ENCODE measurements at regions not wholly inside any gene's neighbourhood (a gene's known extent, or its start where the extent isn't known, plus 50 kb on each side); places are given as distances from the start of the nearest gene placed in this dataset.

- TF ChIP-seq RAD21 (conservative IDR thresholded peaks at IDR 0.05 in 1 of 2, IDR thresholded peaks at IDR 0.05 in 1 of 2), result no peak
- no peak for TF ChIP-seq HOXA7 (CRISPR knock-in tag; IDR thresholded peaks at IDR 0.05)
- TF ChIP-seq ZC3H11A (IDR thresholded peaks at IDR 0.05), result no peak
- no peak for TF ChIP-seq POLR2AphosphoS2 (conservative IDR thresholded peaks at IDR 0.05; ENCODE audit: low read length)
- no peak for TF ChIP-seq SMC3 (IDR thresholded peaks at IDR 0.05)
- TF ChIP-seq CBX2 (IDR thresholded peaks at IDR 0.05; ENCODE audit: borderline replicate concordance, low read depth), result no peak
- no peak for TF ChIP-seq CTCF (IDR thresholded peaks at IDR 0.05)
- no peak for TF ChIP-seq FOSL2 (IDR thresholded peaks at IDR 0.05)
- TF ChIP-seq FOSL2 (CRISPR knock-in tag; IDR thresholded peaks at IDR 0.05), result no peak
- no peak for TF ChIP-seq ATOH8 (CRISPR knock-in tag; IDR thresholded peaks at IDR 0.05; ENCODE audit: low read depth)
- no peak for TF ChIP-seq NFE2L2 (conservative IDR thresholded peaks at IDR 0.05; ENCODE audit: low read length)
- no peak for TF ChIP-seq HMGXB4 (CRISPR knock-in tag; IDR thresholded peaks at IDR 0.05; ENCODE audit: borderline replicate concordance)
- no peak for TF ChIP-seq EHF (CRISPR knock-in tag; IDR thresholded peaks at IDR 0.05)
- TF ChIP-seq BCL3 (IDR thresholded peaks at IDR 0.05), result no peak
- no peak for TF ChIP-seq ZNF302 (CRISPR knock-in tag; IDR thresholded peaks at IDR 0.05)
- no peak for TF ChIP-seq CHD2 (IDR thresholded peaks at IDR 0.05; ENCODE audit: low read length, partially characterized antibody)
- no peak for TF ChIP-seq CBX8 (IDR thresholded peaks at IDR 0.05)
- TF ChIP-seq RFX5 (IDR thresholded peaks at IDR 0.05), result no peak
- no peak for TF ChIP-seq PHF8 (IDR thresholded peaks at IDR 0.05; ENCODE audit: borderline replicate concordance, low read depth)
- TF ChIP-seq ZFP36 (IDR thresholded peaks at IDR 0.05; ENCODE audit: borderline replicate concordance, partially characterized antibody), result no peak
- no peak for TF ChIP-seq POLR2A (IDR thresholded peaks at IDR 0.05; ENCODE audit: low read length)
- 9% methylated on average over 2 of the region's 2 CpGs for WGBS (ENCODE audit: missing lambda C conversion rate)
- DNase-seq (ENCODE audit: low read depth in 1 of 2, low spot score in 1 of 2) (no peak), ATAC-seq (no peak), FAIRE-seq (no peak)
- Histone ChIP-seq H3K9me3 (no peaks in the 10 kb centered on the region), H3K4me3 (no peak overlapping the region), H3K4me1 (no peaks in the 10 kb centered on the region), H3K27ac (no peak overlapping the region), H3K4me2 (no peak overlapping the region)
- ChIA-PET CTCF (no interaction called here), POLR2A (no interaction called here)
Observed at GRCh38 chr10:53412651-53413050, 640.1 kb upstream of the MBL2 start.

GRCh38 chr10:53406532-53406931 lies 633.9 kb upstream of the MBL2 start:
- H3K9me3 ChIP-seq, result no peaks in the 10 kb centered on the region
- no peak for FAIRE-seq

More at GRCh38 chr10:53406532-53406931, 633.9 kb upstream of the MBL2 start:
- Histone ChIP-seq H3K4me3 (no peak overlapping the region), H3K27ac (no peak overlapping the region), H3K4me2 (no peak overlapping the region), H3K4me1 (no peaks in the 10 kb centered on the region)
- ChIA-PET CTCF (no interaction called here), POLR2A (no interaction called here)
- ATAC-seq (no peak), DNase-seq (ENCODE audit: low read depth in 1 of 2, low spot score in 1 of 2) (no peak)
- TF ChIP-seq FOXS1 (CRISPR knock-in tag; IDR thresholded peaks at IDR 0.05) (no peak), NPAS2 (CRISPR knock-in tag; IDR thresholded peaks at IDR 0.05; ENCODE audit: borderline replicate concordance) (no peak), GATA3 (IDR thresholded peaks at IDR 0.05; ENCODE audit: borderline replicate concordance) (no peak), USF2 (IDR thresholded peaks at IDR 0.05) (no peak), CTCF (IDR thresholded peaks at IDR 0.05) (no peak), HES2 (IDR thresholded peaks at IDR 0.05) (no peak), E2F6 (IDR thresholded peaks at IDR 0.05; ENCODE audit: borderline replicate concordance, low read depth) (no peak), CBX8 (IDR thresholded peaks at IDR 0.05) (no peak), POLR2AphosphoS2 (conservative IDR thresholded peaks at IDR 0.05; ENCODE audit: low read length) (no peak), ATOH8 (CRISPR knock-in tag; IDR thresholded peaks at IDR 0.05; ENCODE audit: low read depth) (no peak), BHLHE40 (IDR thresholded peaks at IDR 0.05; ENCODE audit: low read depth, low read length) (no peak)
- 41% methylated on average over 3 of the region's 3 CpGs for WGBS (ENCODE audit: missing lambda C conversion rate)

All from A549 (cell line).